Epithelial cell of prostate (primary cell): ENCODE measurements at regions not wholly inside any gene's neighbourhood (a gene's known extent, or its start where the extent isn't known, plus 50 kb on each side); places are given as distances from the start of the nearest gene placed in this dataset.
A peak's percentile ranks its signal among the peaks of the same experiment; 100 is the strongest.

Experiments
- DNase-seq: peaks from one replicate; pipeline ENCODE4 v3.0.0-alpha.2; 2011; ENCODE audit warnings: low read depth, low spot score
- H3K27ac ChIP-seq: fragments of 450-650 bp; 2 replicates; pipeline ENCODE4 v1.5.1; 2017; ENCODE audit warnings: mild to moderate bottlenecking

GRCh38 chr17:33401249-33401648, 108.2 kb upstream of the ASIC2 start:
- no peak overlapping the region for H3K27ac ChIP-seq
- DNase-seq = no peak

- DNase-seq = no peak
Measured at GRCh38 chr17:33403194-33403593, 110.1 kb upstream of the ASIC2 start.

GRCh38 chr17:33404070-33404819, 111.2 kb upstream of the ASIC2 start:
- no peak overlapping the region for H3K27ac ChIP-seq
- DNase-seq = no peak

More at GRCh38 chr17:33403194-33403593, 110.1 kb upstream of the ASIC2 start:
- no peak overlapping the region for H3K27ac ChIP-seq

GRCh38 chr17:33416131-33416530, 123.0 kb upstream of the ASIC2 start:
- DNase-seq = no peak
- no peak overlapping the region for H3K27ac ChIP-seq

GRCh38 chr17:33421933-33422332, 128.8 kb upstream of the ASIC2 start:
- H3K27ac ChIP-seq = no peak overlapping the region
- no peak for DNase-seq

- DNase-seq = no peak
- no peak overlapping the region for H3K27ac ChIP-seq
Measured at GRCh38 chr17:33433581-33433980, 140.5 kb upstream of the ASIC2 start.

GRCh38 chr17:33434841-33435240, 141.7 kb upstream of the ASIC2 start:
- H3K27ac ChIP-seq = no peak overlapping the region
- DNase-seq = no peak

GRCh38 chr17:33435721-33436301, 142.7 kb upstream of the ASIC2 start:
- DNase-seq = no peak
- no peak overlapping the region for H3K27ac ChIP-seq

GRCh38 chr17:33436321-33436720, 143.2 kb upstream of the ASIC2 start:
- DNase-seq = no peak
- H3K27ac ChIP-seq = no peak overlapping the region

GRCh38 chr17:33438139-33438538, 145.0 kb upstream of the ASIC2 start:
- H3K27ac ChIP-seq = no peak overlapping the region
- peak; percentile 37 for DNase-seq

- DNase-seq = no peak
- H3K27ac ChIP-seq = no peak overlapping the region
Measured at GRCh38 chr17:33438578-33438977, 145.5 kb upstream of the ASIC2 start.

- no peak overlapping the region for H3K27ac ChIP-seq
- DNase-seq = no peak
Measured at GRCh38 chr17:33442320-33442719, 149.2 kb upstream of the ASIC2 start.

- DNase-seq = no peak
- no peak overlapping the region for H3K27ac ChIP-seq
Measured at GRCh38 chr17:33444731-33445130, 151.6 kb upstream of the ASIC2 start.

- H3K27ac ChIP-seq = no peak overlapping the region
- DNase-seq = no peak
Measured at GRCh38 chr17:33447090-33447489, 154.0 kb upstream of the ASIC2 start.

- H3K27ac ChIP-seq = no peak overlapping the region
- DNase-seq = no peak
Measured at GRCh38 chr17:33451221-33451620, 158.1 kb upstream of the ASIC2 start.

GRCh38 chr17:33457477-33457876, 164.4 kb upstream of the ASIC2 start:
- no peak overlapping the region for H3K27ac ChIP-seq
- DNase-seq = no peak

GRCh38 chr17:33459078-33459940, 166.2 kb upstream of the ASIC2 start:
- no peak overlapping the region for H3K27ac ChIP-seq
- DNase-seq = no peak

GRCh38 chr17:33460781-33461450, 167.8 kb upstream of the ASIC2 start:
- DNase-seq = no peak
- H3K27ac ChIP-seq = no peak overlapping the region

GRCh38 chr17:33463887-33464286, 170.8 kb upstream of the ASIC2 start:
- no peak for DNase-seq
- H3K27ac ChIP-seq = no peak overlapping the region

- H3K27ac ChIP-seq = no peak overlapping the region
- no peak for DNase-seq
Measured at GRCh38 chr17:33464669-33465280, 171.7 kb upstream of the ASIC2 start.
